ENCODE measurements at regions not wholly inside any gene's neighbourhood (a gene's known extent, or its start where the extent isn't known, plus 50 kb on each side); places are given as distances from the start of the nearest gene placed in this dataset.

- H3K79me2 ChIP-seq (ENCODE audit: control insufficient read depth, insufficient read depth, low read length): no peaks in the 10 kb centered on the region
- DNase-seq (ENCODE audit: low read depth in 2 of 2): no peak
- no peaks in the 10 kb centered on the region for H4K20me1 ChIP-seq (ENCODE audit: control insufficient read depth, extremely low read depth, insufficient read depth, low read length)
- H3K27ac ChIP-seq (ENCODE audit: insufficient read depth, low read length): no peak overlapping the region
- no peaks in the 10 kb centered on the region for H3K4me1 ChIP-seq (ENCODE audit: control insufficient read depth, extremely low read depth, insufficient read depth, low read length)
- H3K4me3 ChIP-seq (replicated peaks in 1 of 4; ENCODE audit: control extremely low read depth in 1 of 4, insufficient read depth in 1 of 4, low read depth in 3 of 4, low read length in 4 of 4): no peak overlapping the region
- H3K9me3 ChIP-seq (ENCODE audit: control insufficient read depth, insufficient read depth, low read depth, low read length): no peaks in the 10 kb centered on the region
- H3K9ac ChIP-seq (ENCODE audit: insufficient read depth, low read length): no peak overlapping the region
- H3K36me3 ChIP-seq (ENCODE audit: control insufficient read depth, insufficient read depth, low read length): no peaks in the 10 kb centered on the region
- H3K27me3 ChIP-seq (ENCODE audit: control insufficient read depth, insufficient read depth, low read length): no peaks in the 10 kb centered on the region
- no peak overlapping the region for H2AFZ ChIP-seq (ENCODE audit: low read length)
- TF ChIP-seq, protein P1, sequence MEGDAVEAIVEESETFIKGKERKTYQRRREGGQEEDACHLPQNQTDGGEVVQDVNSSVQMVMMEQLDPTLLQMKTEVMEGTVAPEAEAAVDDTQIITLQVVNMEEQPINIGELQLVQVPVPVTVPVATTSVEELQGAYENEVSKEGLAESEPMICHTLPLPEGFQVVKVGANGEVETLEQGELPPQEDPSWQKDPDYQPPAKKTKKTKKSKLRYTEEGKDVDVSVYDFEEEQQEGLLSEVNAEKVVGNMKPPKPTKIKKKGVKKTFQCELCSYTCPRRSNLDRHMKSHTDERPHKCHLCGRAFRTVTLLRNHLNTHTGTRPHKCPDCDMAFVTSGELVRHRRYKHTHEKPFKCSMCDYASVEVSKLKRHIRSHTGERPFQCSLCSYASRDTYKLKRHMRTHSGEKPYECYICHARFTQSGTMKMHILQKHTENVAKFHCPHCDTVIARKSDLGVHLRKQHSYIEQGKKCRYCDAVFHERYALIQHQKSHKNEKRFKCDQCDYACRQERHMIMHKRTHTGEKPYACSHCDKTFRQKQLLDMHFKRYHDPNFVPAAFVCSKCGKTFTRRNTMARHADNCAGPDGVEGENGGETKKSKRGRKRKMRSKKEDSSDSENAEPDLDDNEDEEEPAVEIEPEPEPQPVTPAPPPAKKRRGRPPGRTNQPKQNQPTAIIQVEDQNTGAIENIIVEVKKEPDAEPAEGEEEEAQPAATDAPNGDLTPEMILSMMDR (conservative IDR thresholded peaks at IDR 0.05 in 1 of 2, IDR thresholded peaks at IDR 0.05 in 1 of 2; ENCODE audit: low read depth in 1 of 2, low read length in 2 of 2): no peak
- TF ChIP-seq EZH2 (IDR thresholded peaks at IDR 0.05; ENCODE audit: low read length, missing control alignments): no peak
- no peak overlapping the region for H3K4me2 ChIP-seq (ENCODE audit: extremely low read depth, insufficient read depth, low read length)
These were observed 133.7 kb downstream of the PAPOLA start for GRCh38 chr14:96635850-96636249.

DNA sequence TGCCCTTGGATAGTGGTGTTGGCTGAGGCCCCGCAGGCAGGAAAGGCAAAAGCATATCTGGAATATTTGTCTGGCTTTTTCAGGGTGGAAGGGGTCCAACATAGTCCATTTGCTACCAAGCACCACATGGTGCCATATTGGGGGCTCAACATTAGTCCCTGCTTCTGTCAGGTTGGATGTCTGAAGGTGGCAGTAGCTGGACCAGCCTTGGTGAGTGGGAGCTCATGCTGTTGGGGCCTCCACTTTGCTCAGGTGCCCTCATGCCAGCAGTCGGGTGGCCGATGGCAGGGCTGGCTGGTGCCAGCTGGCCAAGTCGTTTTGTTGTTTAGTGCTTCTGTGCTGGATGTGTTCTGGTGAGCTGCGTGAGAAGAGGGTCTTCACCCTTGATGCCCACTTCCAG is 135.3 kb downstream of the PAPOLA start:
- Histone ChIP-seq H3K79me2 (ENCODE audit: control insufficient read depth, insufficient read depth, low read length) (no peaks in the 10 kb centered on the region), H3K4me2 (ENCODE audit: extremely low read depth, insufficient read depth, low read length) (no peak overlapping the region), H3K36me3 (ENCODE audit: control insufficient read depth, insufficient read depth, low read length) (no peaks in the 10 kb centered on the region), H3K9me3 (ENCODE audit: control insufficient read depth, insufficient read depth, low read depth, low read length) (no peaks in the 10 kb centered on the region), H3K4me1 (ENCODE audit: control insufficient read depth, extremely low read depth, insufficient read depth, low read length) (no peaks in the 10 kb centered on the region), H3K27ac (ENCODE audit: insufficient read depth, low read length) (no peak overlapping the region), H4K20me1 (ENCODE audit: control insufficient read depth, extremely low read depth, insufficient read depth, low read length) (no peaks in the 10 kb centered on the region), H3K27me3 (ENCODE audit: control insufficient read depth, insufficient read depth, low read length) (no peaks in the 10 kb centered on the region), H3K4me3 (replicated peaks in 1 of 4; ENCODE audit: control extremely low read depth in 1 of 4, insufficient read depth in 1 of 4, low read depth in 3 of 4, low read length in 4 of 4) (no peak overlapping the region), H2AFZ (ENCODE audit: low read length) (no peak overlapping the region), H3K9ac (ENCODE audit: insufficient read depth, low read length) (no peak overlapping the region)
- TF ChIP-seq EZH2 (IDR thresholded peaks at IDR 0.05; ENCODE audit: low read length, missing control alignments): no peak
- TF ChIP-seq, protein P1 (conservative IDR thresholded peaks at IDR 0.05 in 1 of 2, IDR thresholded peaks at IDR 0.05 in 1 of 2; ENCODE audit: low read depth in 1 of 2, low read length in 2 of 2): no peak
- no peak for DNase-seq (ENCODE audit: low read depth in 2 of 2)

DNA sequence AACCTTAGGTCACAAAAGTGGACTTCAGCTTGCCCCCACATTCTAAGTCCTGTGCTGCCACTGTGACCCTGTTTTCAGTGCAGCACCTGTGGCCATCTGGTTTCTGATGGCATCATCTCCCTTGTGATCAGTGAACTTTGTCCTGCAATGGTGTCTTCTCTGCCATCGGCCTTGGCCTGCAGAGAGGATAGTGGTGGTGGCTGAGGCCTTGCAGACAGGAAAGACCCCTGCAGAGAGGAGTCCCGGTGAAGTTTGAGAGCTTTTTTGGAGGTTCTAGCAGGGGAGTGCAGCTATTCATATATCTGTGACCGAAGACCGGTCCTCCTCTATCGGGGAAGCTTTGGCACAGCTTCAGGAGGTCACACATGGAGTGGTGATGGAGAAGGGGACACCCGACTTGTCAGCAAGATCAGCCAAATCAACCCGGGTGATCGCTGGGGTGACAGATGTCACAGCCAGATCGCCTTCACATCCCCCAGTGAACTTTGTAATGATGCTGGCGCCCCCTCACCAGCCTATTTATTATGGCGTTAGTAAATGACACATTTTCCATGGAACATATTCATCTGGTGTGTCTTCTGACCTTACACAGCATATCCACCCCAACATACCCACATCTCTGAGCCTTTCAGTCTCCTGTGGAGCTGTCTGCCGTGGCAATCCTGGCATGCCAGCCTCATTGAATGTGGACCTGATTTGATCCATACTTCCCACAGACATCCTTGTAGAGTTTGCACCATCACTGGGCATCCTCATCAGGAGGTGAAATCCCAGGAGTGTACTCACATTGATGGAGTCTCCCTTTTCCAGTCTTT is 136.1 kb downstream of the PAPOLA start:
- H3K27ac ChIP-seq (ENCODE audit: insufficient read depth, low read length): no peak overlapping the region
- H3K36me3 ChIP-seq (ENCODE audit: control insufficient read depth, insufficient read depth, low read length): no peaks in the 10 kb centered on the region
- TF ChIP-seq, protein P1 (conservative IDR thresholded peaks at IDR 0.05 in 1 of 2, IDR thresholded peaks at IDR 0.05 in 1 of 2; ENCODE audit: low read depth in 1 of 2, low read length in 2 of 2): no peak
- TF ChIP-seq EZH2 (IDR thresholded peaks at IDR 0.05; ENCODE audit: low read length, missing control alignments): no peak
- H3K27me3 ChIP-seq (ENCODE audit: control insufficient read depth, insufficient read depth, low read length): no peaks in the 10 kb centered on the region
- H4K20me1 ChIP-seq (ENCODE audit: control insufficient read depth, extremely low read depth, insufficient read depth, low read length): no peaks in the 10 kb centered on the region
- no peaks in the 10 kb centered on the region for H3K4me1 ChIP-seq (ENCODE audit: control insufficient read depth, extremely low read depth, insufficient read depth, low read length)
- H3K9ac ChIP-seq (ENCODE audit: insufficient read depth, low read length): no peak overlapping the region
- no peak for DNase-seq (ENCODE audit: low read depth in 2 of 2)
- H3K4me3 ChIP-seq (replicated peaks in 1 of 4; ENCODE audit: control extremely low read depth in 1 of 4, insufficient read depth in 1 of 4, low read depth in 3 of 4, low read length in 4 of 4): no peak overlapping the region
- H3K4me2 ChIP-seq (ENCODE audit: extremely low read depth, insufficient read depth, low read length): no peak overlapping the region
- no peaks in the 10 kb centered on the region for H3K79me2 ChIP-seq (ENCODE audit: control insufficient read depth, insufficient read depth, low read length)
- no peaks in the 10 kb centered on the region for H3K9me3 ChIP-seq (ENCODE audit: control insufficient read depth, insufficient read depth, low read depth, low read length)
- no peak overlapping the region for H2AFZ ChIP-seq (ENCODE audit: low read length)

All from fibroblast of lung (primary cell).